ENCODE measurements at regions not wholly inside any gene's neighbourhood (a gene's known extent, or its start where the extent isn't known, plus 50 kb on each side); places are given as distances from the start of the nearest gene placed in this dataset.

GRCh38 chr3:481111-481510 lies 284.5 kb downstream of the CHL1 start:
- TF ChIP-seq CTCF (IDR thresholded peaks at IDR 0.05) (no peak), POLR2A (IDR thresholded peaks at IDR 0.05) (no peak), POLR2AphosphoS5 (IDR thresholded peaks at IDR 0.05) (no peak)

Data from gastroesophageal sphincter (tissue), 3 donors.